Astrocyte (in vitro differentiated cells and primary cell): ENCODE measurements at regions not wholly inside any gene's neighbourhood (a gene's known extent, or its start where the extent isn't known, plus 50 kb on each side); places are given as distances from the start of the nearest gene placed in this dataset.

Experiments
- DNase-seq: peaks from one replicate; pipeline ENCODE4 v3.0.0-alpha.2; 2010; ENCODE audit warnings: low read depth
- FAIRE-seq: peaks from 2 replicates; lab custom pipeline; 2011; peaks lifted over from hg19 to GRCh38; lab: Jason Lieb, UNC
- H2AFZ ChIP-seq: 2 replicates; pipeline ENCODE4 v1.6.0; 2012; ENCODE audit warnings: low read depth, low read length, inconsistent platforms
- H3K27ac ChIP-seq: 2 replicates; pipeline ENCODE4 v1.5.1; 2011; ENCODE audit warnings: low read depth, low read length, inconsistent platforms
- H3K27me3 ChIP-seq: 2 replicates; pipeline ENCODE4 v1.6.0; 2011; ENCODE audit warnings: low read length, inconsistent platforms; ENCODE audit not compliant: insufficient read depth
- H3K36me3 ChIP-seq: 2 replicates; pipeline ENCODE4 v1.5.1; 2011; ENCODE audit warnings: low read length, inconsistent platforms; ENCODE audit not compliant: insufficient read depth
- H3K4me1 ChIP-seq: 2 replicates; pipeline ENCODE4 v1.5.1; 2011; ENCODE audit warnings: low read length, inconsistent platforms; ENCODE audit not compliant: insufficient read depth
- H3K4me2 ChIP-seq: 2 replicates; pipeline ENCODE4 v1.6.0; 2012; ENCODE audit warnings: low read length, inconsistent platforms
- H3K4me3 ChIP-seq: 2 replicates; pipeline ENCODE4 v1.5.1; 2011; ENCODE audit warnings: low read depth, mild to moderate bottlenecking, low read length, inconsistent platforms; ENCODE audit not compliant: insufficient read depth
- H3K79me2 ChIP-seq: 2 replicates; pipeline ENCODE4 v1.6.0; 2012; ENCODE audit warnings: mild to moderate bottlenecking, low read length, inconsistent platforms; ENCODE audit not compliant: insufficient read depth
- H3K9ac ChIP-seq: 2 replicates; pipeline ENCODE4 v1.6.0; 2012; ENCODE audit warnings: mild to moderate bottlenecking, low read length, inconsistent platforms
- H3K9me3 ChIP-seq: 2 replicates; pipeline ENCODE4 v1.5.1; 2012; ENCODE audit warnings: low read depth, mild to moderate bottlenecking, low read length, inconsistent platforms; ENCODE audit not compliant: insufficient read depth
- H4K20me1 ChIP-seq: 2 replicates; pipeline ENCODE4 v1.6.0; 2012; ENCODE audit warnings: low read length, inconsistent platforms; ENCODE audit not compliant: insufficient read depth
- H3K27ac Mint-ChIP-seq: one replicate; pipeline ENCODE4 v1.8.0; 2021; ENCODE audit warnings: mild to moderate bottlenecking, mixed read lengths; ENCODE audit not compliant: unreplicated experiment
- H3K27me3 Mint-ChIP-seq: one replicate; pipeline ENCODE4 v1.8.0; 2021; ENCODE audit warnings: low read depth, mixed read lengths; ENCODE audit not compliant: unreplicated experiment
- H3K36me3 Mint-ChIP-seq: one replicate; pipeline ENCODE4 v1.8.0; 2021; ENCODE audit warnings: low read depth, mixed read lengths; ENCODE audit not compliant: unreplicated experiment
- H3K4me1 Mint-ChIP-seq: one replicate; pipeline ENCODE4 v1.8.0; 2021; ENCODE audit warnings: low read depth, mixed read lengths; ENCODE audit not compliant: unreplicated experiment
- H3K4me3 Mint-ChIP-seq: one replicate; pipeline ENCODE4 v1.8.0; 2021; ENCODE audit warnings: mild to moderate bottlenecking, moderate library complexity, mixed read lengths; ENCODE audit not compliant: unreplicated experiment
- H3K9me3 Mint-ChIP-seq: one replicate; pipeline ENCODE4 v1.8.0; 2021; ENCODE audit warnings: mild to moderate bottlenecking, mixed read lengths; ENCODE audit not compliant: unreplicated experiment
- EZH2 ChIP-seq: IDR thresholded peaks from 2 replicates; pipeline ENCODE4 v1.6.1; 2012; ENCODE audit warnings: mild to moderate bottlenecking, low read length, inconsistent platforms; ENCODE audit not compliant: insufficient read depth
- TF ChIP-seq, protein P1 (sequence below): IDR thresholded peaks from 2 replicates; pipeline ENCODE4 v1.5.1; 2011; ENCODE audit warnings: low read depth, mild to moderate bottlenecking, inconsistent platforms, low read length, moderate library complexity; ENCODE audit not compliant: insufficient read depth

DNA sequence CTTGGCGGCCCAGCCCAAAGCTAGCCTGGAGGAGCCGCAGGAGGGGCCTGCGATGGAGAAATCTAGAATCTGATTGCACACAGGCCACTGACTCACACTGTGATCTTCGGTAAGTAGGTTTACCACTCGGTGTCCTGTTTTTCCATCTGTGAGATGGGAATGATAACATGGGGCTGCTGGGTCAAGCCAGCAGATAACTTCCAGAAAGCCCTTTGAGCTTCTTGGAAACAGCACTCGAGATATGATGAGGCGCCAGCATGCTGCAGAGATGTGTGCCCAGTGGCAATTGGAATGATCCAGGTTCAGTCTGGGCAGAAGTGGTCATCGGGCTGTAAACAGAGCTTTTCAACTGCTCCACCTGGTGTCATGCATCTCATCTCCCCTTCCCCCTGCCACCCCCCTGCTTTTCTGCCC, 771.3 kb upstream of the TBX3 start:
- H3K27ac ChIP-seq = no peak overlapping the region
- FAIRE-seq = no peak
- H3K9me3 ChIP-seq = no peaks in the 10 kb centered on the region
- Mint-ChIP-seq H3K9me3 (peaks cover 5% of the 10 kb centered on the region), H3K4me1 (no peaks in the 10 kb centered on the region), H3K27ac (no peak overlapping the region), H3K27me3 (peaks cover 54% of the 10 kb centered on the region), H3K36me3 (no peaks in the 10 kb centered on the region), H3K4me3 (no peak overlapping the region)
- H4K20me1 ChIP-seq = no peaks in the 10 kb centered on the region
- no peaks in the 10 kb centered on the region for H3K79me2 ChIP-seq
- TF ChIP-seq EZH2 = no peak
- no peak overlapping the region for H3K9ac ChIP-seq
- DNase-seq = no peak
- no peak overlapping the region for H3K4me3 ChIP-seq
- no peak overlapping the region for H2AFZ ChIP-seq
- H3K4me2 ChIP-seq = no peak overlapping the region
- peaks cover 7% of the 10 kb centered on the region for H3K4me1 ChIP-seq
- H3K27me3 ChIP-seq = peaks cover 2% of the 10 kb centered on the region
- no peaks in the 10 kb centered on the region for H3K36me3 ChIP-seq

DNA sequence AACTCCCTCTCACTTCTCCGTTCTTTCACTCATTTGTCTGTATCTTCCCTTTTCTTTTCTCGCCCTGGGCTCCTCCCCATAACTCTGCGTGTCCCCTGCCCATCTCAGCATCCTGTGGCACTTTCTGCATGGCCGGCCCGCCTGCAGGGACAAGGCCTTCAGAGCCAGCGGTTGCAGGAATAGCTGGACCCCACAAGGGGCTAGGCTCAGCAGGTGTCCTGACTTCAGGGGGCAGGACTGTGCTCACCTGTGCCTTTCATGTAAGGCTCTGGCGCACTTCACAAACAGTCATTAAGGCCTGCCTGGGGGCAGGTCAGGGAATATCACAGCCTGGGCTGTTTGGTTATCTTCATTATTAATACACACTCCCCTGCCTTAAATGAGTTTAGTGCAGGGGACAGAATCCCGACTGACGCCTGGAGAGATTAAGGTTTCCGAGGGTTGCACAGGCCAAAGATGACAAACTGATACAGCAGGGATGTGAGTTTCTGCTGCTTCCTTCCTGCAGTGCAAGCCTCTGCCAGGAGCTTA, 768.8 kb upstream of the TBX3 start:
- peaks cover 58% of the 10 kb centered on the region for H3K27me3 Mint-ChIP-seq
- no peaks in the 10 kb centered on the region for H3K79me2 ChIP-seq
- H4K20me1 ChIP-seq = no peaks in the 10 kb centered on the region
- peak overlapping the region; percentile 58 for H2AFZ ChIP-seq
- no peaks in the 10 kb centered on the region for H3K36me3 Mint-ChIP-seq
- FAIRE-seq (no peak), DNase-seq (no peak)
- H3K9me3 ChIP-seq = no peaks in the 10 kb centered on the region
- H3K36me3 ChIP-seq = no peaks in the 10 kb centered on the region
- H3K4me2 ChIP-seq = peak overlapping the region; percentile 89
- H3K4me1 ChIP-seq = peaks cover 7% of the 10 kb centered on the region
- H3K4me3 Mint-ChIP-seq = no peak overlapping the region
- H3K27ac ChIP-seq = no peak overlapping the region
- peak overlapping the region; percentile 49 for H3K9ac ChIP-seq
- no peak overlapping the region for H3K27ac Mint-ChIP-seq
- TF ChIP-seq, protein P1, sequence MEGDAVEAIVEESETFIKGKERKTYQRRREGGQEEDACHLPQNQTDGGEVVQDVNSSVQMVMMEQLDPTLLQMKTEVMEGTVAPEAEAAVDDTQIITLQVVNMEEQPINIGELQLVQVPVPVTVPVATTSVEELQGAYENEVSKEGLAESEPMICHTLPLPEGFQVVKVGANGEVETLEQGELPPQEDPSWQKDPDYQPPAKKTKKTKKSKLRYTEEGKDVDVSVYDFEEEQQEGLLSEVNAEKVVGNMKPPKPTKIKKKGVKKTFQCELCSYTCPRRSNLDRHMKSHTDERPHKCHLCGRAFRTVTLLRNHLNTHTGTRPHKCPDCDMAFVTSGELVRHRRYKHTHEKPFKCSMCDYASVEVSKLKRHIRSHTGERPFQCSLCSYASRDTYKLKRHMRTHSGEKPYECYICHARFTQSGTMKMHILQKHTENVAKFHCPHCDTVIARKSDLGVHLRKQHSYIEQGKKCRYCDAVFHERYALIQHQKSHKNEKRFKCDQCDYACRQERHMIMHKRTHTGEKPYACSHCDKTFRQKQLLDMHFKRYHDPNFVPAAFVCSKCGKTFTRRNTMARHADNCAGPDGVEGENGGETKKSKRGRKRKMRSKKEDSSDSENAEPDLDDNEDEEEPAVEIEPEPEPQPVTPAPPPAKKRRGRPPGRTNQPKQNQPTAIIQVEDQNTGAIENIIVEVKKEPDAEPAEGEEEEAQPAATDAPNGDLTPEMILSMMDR = no peak
- no peak for TF ChIP-seq EZH2
- H3K4me1 Mint-ChIP-seq = no peaks in the 10 kb centered on the region
- H3K27me3 ChIP-seq = peaks cover 2% of the 10 kb centered on the region
- no peak overlapping the region for H3K4me3 ChIP-seq
- H3K9me3 Mint-ChIP-seq = peaks cover 3% of the 10 kb centered on the region

DNA sequence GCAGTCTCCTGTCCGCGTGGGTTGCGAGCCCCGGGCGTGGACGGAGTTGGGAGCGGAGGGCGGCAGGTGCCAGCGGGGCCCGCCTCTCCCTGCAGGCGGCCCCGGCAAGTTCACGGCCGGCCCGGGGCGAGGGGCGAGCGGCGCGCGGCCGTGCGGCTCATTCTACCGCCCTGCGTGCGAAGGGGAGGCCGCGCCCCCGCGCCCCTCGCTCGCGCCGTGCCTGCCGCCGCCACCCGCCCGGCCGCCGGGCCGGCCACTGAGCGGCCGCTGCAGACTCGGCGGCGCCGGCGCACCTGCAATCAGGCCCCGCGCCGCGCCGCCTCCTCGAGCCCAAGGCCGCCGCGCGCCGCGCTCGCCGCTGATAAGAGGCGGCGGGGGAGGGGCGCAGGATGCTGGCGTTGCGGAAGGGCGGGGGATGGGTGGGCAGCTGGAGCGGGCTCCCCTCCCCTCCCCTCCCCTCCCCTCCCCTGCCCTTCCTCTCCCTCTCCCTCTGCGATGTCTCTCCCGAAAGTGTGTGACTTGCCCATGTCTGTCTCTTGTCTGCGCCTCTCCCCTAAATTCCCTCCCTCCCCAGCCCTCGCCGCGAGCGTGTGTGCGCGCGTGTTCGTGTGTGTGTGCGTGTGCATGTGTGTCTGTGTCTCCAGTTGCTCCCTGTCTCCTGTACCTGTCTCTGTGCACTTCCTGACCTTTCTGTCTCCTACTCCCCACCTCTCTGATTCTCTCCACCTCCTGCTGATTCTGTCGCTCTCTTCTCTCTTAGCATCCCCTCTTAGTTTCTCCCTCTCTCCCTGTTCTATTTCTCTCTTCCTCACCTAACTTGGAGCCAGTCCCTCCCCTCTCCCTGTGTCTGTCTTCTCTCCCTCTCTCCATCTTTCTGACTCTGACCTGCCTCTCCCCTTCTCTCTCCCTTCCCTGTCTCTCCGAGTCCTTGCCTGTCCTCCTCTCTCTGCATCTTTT, 768.1 kb upstream of the TBX3 start:
- Histone ChIP-seq H3K27me3 (peaks cover 2% of the 10 kb centered on the region), H3K4me2 (peak overlapping the region; percentile 89), H4K20me1 (no peaks in the 10 kb centered on the region), H3K9me3 (no peaks in the 10 kb centered on the region), H3K36me3 (no peaks in the 10 kb centered on the region), H3K4me1 (peaks cover 7% of the 10 kb centered on the region), H3K9ac (peak overlapping the region; percentile 72), H3K79me2 (no peaks in the 10 kb centered on the region), H2AFZ (peak overlapping the region; percentile 62), H3K4me3 (peak overlapping the region; percentile 58), H3K27ac (no peak overlapping the region)
- peaks cover 51% of the 10 kb centered on the region for H3K27me3 Mint-ChIP-seq
- H3K4me3 Mint-ChIP-seq = peak overlapping the region; percentile 84
- H3K36me3 Mint-ChIP-seq = no peaks in the 10 kb centered on the region
- H3K9me3 Mint-ChIP-seq = peaks cover 2% of the 10 kb centered on the region
- TF ChIP-seq, protein P1 = no peak
- no peak for TF ChIP-seq EZH2
- FAIRE-seq (no peak), DNase-seq (no peak)
- H3K27ac Mint-ChIP-seq = no peak overlapping the region
- H3K4me1 Mint-ChIP-seq = no peaks in the 10 kb centered on the region
